ENCODE measurements at regions not wholly inside any gene's neighbourhood (a gene's known extent, or its start where the extent isn't known, plus 50 kb on each side); places are given as distances from the start of the nearest gene placed in this dataset.

GRCh38 chr1:58249737-58250586, 296.6 kb downstream of the OMA1 start:
- H4K20me1 ChIP-seq (ENCODE audit: insufficient read depth, low read length): no peaks in the 10 kb centered on the region
- H3K9ac ChIP-seq (ENCODE audit: insufficient read depth, low read length, poor library complexity, severe bottlenecking): no peak overlapping the region
- DNase-seq: no peak
- H3K27ac ChIP-seq (ENCODE audit: low read depth in 1 of 2, low read length in 2 of 2): no peak overlapping the region
- H3K36me3 ChIP-seq (replicated peaks in 1 of 2; ENCODE audit: control insufficient read depth in 1 of 2, insufficient read depth in 2 of 2, low read length in 2 of 2): no peaks in the 10 kb centered on the region
- Mint-ChIP-seq H3K27me3 (ENCODE audit: low read depth in 3 of 3) (peaks cover 29 to 43% (median 39%) of the 10 kb centered on the region in 3 donors), H3K9me3 (peaks cover 0 to 6% (median 0%) of the 10 kb centered on the region in 7 donors), H3K4me1 (peaks cover 37% of the 10 kb centered on the region), H3K4me3 (peak overlapping the region; percentile 32 to 87), H3K27ac (no peak overlapping the region), H3K36me3 (peaks cover 0 to 3% of the 10 kb centered on the region in 2 donors)
- peak overlapping the region; percentile 16 for H3K4me2 ChIP-seq (replicated peaks; ENCODE audit: extremely low read depth, low read length, poor library complexity, severe bottlenecking)
- no peak overlapping the region for H2AFZ ChIP-seq (ENCODE audit: insufficient read depth, low read depth, low read length, poor library complexity, severe bottlenecking)
- peaks cover 0 to 18% of the 10 kb centered on the region in 2 donors for H3K9me3 ChIP-seq (replicated peaks in 1 of 2; ENCODE audit: control insufficient read depth in 1 of 2, insufficient read depth in 1 of 2, low read length in 2 of 2)
- no peaks in the 10 kb centered on the region for H3K79me2 ChIP-seq (ENCODE audit: insufficient read depth, low read length)
- no peak for TF ChIP-seq CTCF (IDR thresholded peaks at IDR 0.05)
- WGBS (ENCODE audit: insufficient coverage): 1% methylated on average over 78 of the region's 81 CpGs
- peaks cover 0 to 42% of the 10 kb centered on the region in 2 donors for H3K4me1 ChIP-seq (ENCODE audit: control insufficient read depth in 1 of 2, insufficient read depth in 2 of 2, low read length in 2 of 2)
- intact Hi-C loops (cut with micrococcal nuclease): no loop called here
- no peak overlapping the region for H3K4me3 ChIP-seq (replicated peaks in 1 of 3; ENCODE audit: low read depth in 2 of 3, low read length in 3 of 3)
- peaks cover 28 to 32% of the 10 kb centered on the region in 2 donors for H3K27me3 ChIP-seq (ENCODE audit: control insufficient read depth in 2 of 2, insufficient read depth in 2 of 2, low read length in 2 of 2)

GRCh38 chr1:58249388-58249736, 297.2 kb downstream of the OMA1 start:
- intact Hi-C loops (cut with micrococcal nuclease): no loop called here
- H3K27ac Mint-ChIP-seq: no peak overlapping the region
- Histone ChIP-seq H3K9me3 (replicated peaks in 1 of 2; ENCODE audit: control insufficient read depth in 1 of 2, insufficient read depth in 1 of 2, low read length in 2 of 2) (peaks cover 0 to 18% of the 10 kb centered on the region in 2 donors), H3K4me3 (replicated peaks in 1 of 3; ENCODE audit: low read depth in 2 of 3, low read length in 3 of 3) (no peak overlapping the region), H3K36me3 (replicated peaks in 1 of 2; ENCODE audit: control insufficient read depth in 1 of 2, insufficient read depth in 2 of 2, low read length in 2 of 2) (no peaks in the 10 kb centered on the region), H4K20me1 (ENCODE audit: insufficient read depth, low read length) (no peaks in the 10 kb centered on the region), H3K4me1 (ENCODE audit: control insufficient read depth in 1 of 2, insufficient read depth in 2 of 2, low read length in 2 of 2) (peaks cover 0 to 42% of the 10 kb centered on the region in 2 donors), H3K9ac (ENCODE audit: insufficient read depth, low read length, poor library complexity, severe bottlenecking) (no peak overlapping the region), H3K27ac (ENCODE audit: low read depth in 1 of 2, low read length in 2 of 2) (no peak overlapping the region), H3K4me2 (replicated peaks; ENCODE audit: extremely low read depth, low read length, poor library complexity, severe bottlenecking) (peak overlapping the region; percentile 16), H3K27me3 (ENCODE audit: control insufficient read depth in 2 of 2, insufficient read depth in 2 of 2, low read length in 2 of 2) (peaks cover 28 to 32% of the 10 kb centered on the region in 2 donors), H3K79me2 (ENCODE audit: insufficient read depth, low read length) (no peaks in the 10 kb centered on the region), H2AFZ (ENCODE audit: insufficient read depth, low read depth, low read length, poor library complexity, severe bottlenecking) (no peak overlapping the region)
- 6% methylated on average over 14 of the region's 14 CpGs for WGBS (ENCODE audit: insufficient coverage)
- H3K27me3 Mint-ChIP-seq (ENCODE audit: low read depth in 3 of 3): peaks cover 29 to 43% (median 39%) of the 10 kb centered on the region in 3 donors
- peak overlapping the region; percentile 34 to 87 for H3K4me3 Mint-ChIP-seq
- H3K36me3 Mint-ChIP-seq: peaks cover 0 to 3% of the 10 kb centered on the region in 2 donors
- TF ChIP-seq CTCF (IDR thresholded peaks at IDR 0.05): no peak
- H3K4me1 Mint-ChIP-seq: peaks cover 37% of the 10 kb centered on the region
- no peak for DNase-seq
- H3K9me3 Mint-ChIP-seq: peaks cover 0 to 6% (median 0%) of the 10 kb centered on the region in 7 donors
